Coronary artery (tissue), 2 donors: ENCODE measurements at regions not wholly inside any gene's neighbourhood (a gene's known extent, or its start where the extent isn't known, plus 50 kb on each side); places are given as distances from the start of the nearest gene placed in this dataset.
A peak's percentile ranks its signal among the peaks of the same experiment; 100 is the strongest.

Source experiments
- DNase-seq: peaks from one replicate; pipeline ENCODE4 v3.0.0-alpha.2; 2017; ENCODE audit warnings: low spot score
- H3K27ac ChIP-seq, 2 donors: fragments of 200-600 bp; sonication (generic); one replicate each; pipeline ENCODE4 v1.5.1; 2016 to 2019
- H3K4me3 ChIP-seq: fragments of 200-600 bp; sonication (generic); 2 replicates; pipeline ENCODE4 v1.5.1; 2016; ENCODE audit warnings: mild to moderate bottlenecking, moderate library complexity
- CTCF ChIP-seq: fragments of 200-600 bp; sonication (generic); IDR thresholded peaks from one replicate; pipeline ENCODE4 v1.5.1; 2019; ENCODE audit warnings: antibody characterized with exemption

DNA sequence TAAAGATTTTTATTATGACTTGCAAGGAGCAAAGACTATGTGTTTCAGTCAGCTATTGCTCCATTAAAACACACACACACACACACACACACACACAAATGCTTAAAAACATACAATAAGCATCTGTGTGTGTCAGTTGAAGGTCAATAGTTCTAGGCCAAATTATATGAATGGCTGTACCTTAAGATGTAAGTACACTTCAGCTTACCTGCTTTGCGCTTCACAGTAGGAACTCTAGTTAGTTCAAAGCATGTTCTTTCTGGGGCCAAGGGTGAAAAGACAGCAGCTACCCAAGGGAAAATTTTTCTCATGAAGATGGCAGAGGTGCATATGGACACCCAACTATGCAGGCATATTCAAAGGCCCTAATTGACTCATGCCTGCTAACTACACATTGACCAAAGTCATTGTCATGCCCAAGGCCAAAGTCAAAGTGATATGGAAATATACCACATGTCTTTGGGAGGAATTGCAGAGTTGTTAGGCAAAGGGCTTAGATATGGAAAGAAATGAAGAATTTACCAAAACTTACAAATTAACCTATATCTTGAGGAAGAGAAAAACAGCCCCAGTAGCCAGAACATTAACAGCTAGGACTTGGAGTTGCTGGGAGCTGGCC lies 61.9 kb upstream of the BTN3A2 start:
- TF ChIP-seq CTCF = no peak
- Histone ChIP-seq H3K4me3 (no peak overlapping the region), H3K27ac (no peak overlapping the region)
- no peak for DNase-seq

DNA sequence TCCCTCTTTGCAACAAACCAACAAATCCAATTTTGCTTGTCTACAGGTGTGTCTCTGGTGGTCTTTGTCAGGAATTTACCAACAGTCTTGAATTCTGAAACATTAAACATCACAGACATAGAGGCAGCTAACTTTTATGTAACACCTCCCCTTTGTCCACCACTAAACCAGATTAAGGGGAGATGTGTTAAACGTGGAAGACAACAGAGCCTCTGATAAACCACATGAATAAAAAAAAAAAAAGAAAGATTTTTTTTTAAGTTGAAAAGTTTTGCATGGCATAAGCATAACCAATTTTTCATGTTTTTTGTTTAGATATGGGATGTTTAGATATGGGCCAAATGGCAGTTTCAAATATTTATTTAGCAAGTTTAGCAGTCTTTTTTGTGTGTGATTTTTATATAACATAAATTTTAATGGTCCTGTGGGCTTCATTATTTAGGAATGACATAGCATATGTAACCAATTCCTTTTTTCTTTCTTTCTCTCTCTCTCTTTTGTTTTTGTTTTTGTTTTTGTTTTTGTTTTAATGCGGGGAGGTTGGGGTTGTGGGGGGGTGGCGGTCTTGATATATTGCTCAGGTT lies 60.7 kb upstream of the BTN3A2 start:
- DNase-seq = no peak
- no peak overlapping the region for H3K27ac ChIP-seq
- H3K4me3 ChIP-seq = peak overlapping the region; percentile 69
- TF ChIP-seq CTCF = no peak

DNA sequence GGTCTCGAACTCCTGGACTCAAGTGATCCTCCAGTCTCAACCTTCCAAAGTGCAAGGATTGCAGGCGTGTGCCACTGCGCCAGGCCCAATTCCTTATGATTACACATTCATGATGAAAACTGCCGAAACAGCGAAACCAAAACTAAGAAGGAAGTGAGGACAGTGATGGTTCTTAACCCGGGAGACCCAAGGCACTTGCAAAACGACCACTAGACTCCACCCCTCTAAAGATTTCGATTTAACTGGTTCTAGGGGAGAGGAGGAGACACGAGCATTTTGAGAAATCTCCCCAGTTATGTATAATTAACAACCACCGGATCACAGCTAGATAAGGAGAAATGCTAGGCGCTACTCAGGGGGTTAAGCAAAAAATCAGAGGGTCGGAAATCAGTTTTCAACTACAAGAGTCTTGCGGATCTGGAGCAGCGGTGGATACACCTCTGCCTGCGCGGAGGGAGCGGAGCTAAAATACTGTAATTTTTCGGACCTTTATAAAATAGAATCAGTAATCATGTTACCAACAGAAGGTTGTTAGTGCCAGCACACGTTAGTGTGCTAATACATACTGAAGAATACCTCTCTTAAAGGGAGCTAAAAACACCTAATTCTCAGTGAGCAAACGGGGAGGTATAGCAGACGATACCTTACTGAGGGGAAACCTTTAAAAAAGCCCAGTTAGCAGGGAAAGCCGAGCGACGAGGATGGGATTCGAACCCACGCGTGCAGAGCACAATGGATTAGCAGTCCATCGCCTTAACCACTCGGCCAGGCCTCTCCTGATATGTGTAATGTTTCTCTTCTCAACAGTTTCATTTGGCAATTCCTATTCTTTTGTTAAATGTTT lies 60.0 kb upstream of the BTN3A2 start:
- no peak for DNase-seq
- Histone ChIP-seq H3K4me3 (peak overlapping the region; percentile 69), H3K27ac (peak overlapping the region; percentile 58 to 84)
- no peak for TF ChIP-seq CTCF

DNA sequence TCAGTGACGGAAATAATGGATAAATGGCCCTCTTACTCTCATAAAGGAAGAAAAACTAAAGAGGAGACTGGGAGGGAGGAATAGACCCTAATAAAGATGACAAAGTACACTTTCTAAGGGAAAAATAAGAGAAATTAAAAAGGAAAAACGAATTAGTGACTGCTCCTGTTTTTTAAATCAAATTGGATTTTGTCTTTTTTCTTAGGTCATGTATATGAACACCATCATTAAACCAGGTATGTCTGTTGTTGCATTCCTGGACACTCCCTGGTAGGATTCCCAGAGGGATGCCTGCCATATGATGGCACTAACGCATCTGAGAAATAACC lies 59.4 kb upstream of the BTN3A2 start:
- peak overlapping the region in 1 of 2 donors; percentile 58 for H3K27ac ChIP-seq
- DNase-seq = no peak
- TF ChIP-seq CTCF = no peak
- peak overlapping the region; percentile 69 for H3K4me3 ChIP-seq

DNA sequence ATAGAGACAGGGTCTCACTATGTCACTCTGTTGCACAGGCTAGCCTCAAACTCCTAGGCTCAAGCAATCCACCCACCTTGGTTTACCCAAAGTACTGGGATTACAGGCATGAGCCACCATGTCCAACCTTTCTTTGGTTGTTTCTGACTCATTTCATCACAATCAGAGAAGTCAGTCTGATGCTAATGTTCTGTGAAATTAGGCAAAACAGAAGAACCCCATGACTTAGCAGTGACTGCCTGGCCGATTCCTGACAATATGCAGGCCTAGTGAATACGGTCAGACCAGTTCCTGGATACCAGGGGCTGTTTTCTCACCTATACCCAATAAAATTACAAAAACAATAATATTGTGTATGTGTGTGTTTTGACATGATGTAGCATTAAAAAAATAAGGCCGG lies 58.8 kb upstream of the BTN3A2 start:
- TF ChIP-seq CTCF = no peak
- Histone ChIP-seq H3K4me3 (no peak overlapping the region), H3K27ac (no peak overlapping the region)
- DNase-seq = no peak

DNA sequence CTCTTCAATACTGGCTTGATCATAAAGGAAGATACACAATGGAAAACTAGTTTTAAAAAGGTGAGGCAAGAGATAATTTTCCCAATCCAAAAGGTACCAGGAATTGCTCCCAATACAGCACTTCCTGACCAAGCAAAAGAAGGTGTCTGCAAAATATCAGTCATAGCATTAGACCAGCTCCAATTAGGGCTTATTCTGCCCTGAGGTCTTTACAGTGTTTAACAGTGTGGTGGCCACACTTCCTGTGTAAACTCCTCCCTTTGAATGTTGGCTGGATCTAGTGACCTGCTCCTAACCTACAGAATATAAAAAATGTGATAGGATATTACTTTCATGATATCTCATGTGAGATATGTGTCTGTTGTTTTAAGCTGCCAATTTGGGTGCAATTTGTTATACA lies 57.1 kb upstream of the BTN3A2 start:
- H3K4me3 ChIP-seq = no peak overlapping the region
- no peak for TF ChIP-seq CTCF
- no peak for DNase-seq
- no peak overlapping the region for H3K27ac ChIP-seq
